SJSA1 (cell line): ENCODE measurements at regions not wholly inside any gene's neighbourhood (a gene's known extent, or its start where the extent isn't known, plus 50 kb on each side); places are given as distances from the start of the nearest gene placed in this dataset.

Experiments used
- DNase-seq, 2 experiments: peaks; one replicate each; pipeline ENCODE4 v3.0.0-alpha.2; 2015 to 2020; ENCODE audit warnings: low spot score in 2 of 2, low read depth in 1 of 2
- H3K27ac ChIP-seq: fragments of 250-450 bp; sonication (Bioruptor Pico); 2 replicates; pipeline ENCODE4 v1.5.1; 2020; ENCODE audit warnings: mild to moderate bottlenecking, moderate library complexity
- H3K27me3 ChIP-seq: fragments of 250-450 bp; sonication (Bioruptor Pico); replicated peaks from 2 replicates; pipeline ENCODE4 v1.5.1; 2020; ENCODE audit warnings: mild to moderate bottlenecking, moderate library complexity
- H3K36me3 ChIP-seq: fragments of 250-450 bp; sonication (Bioruptor Pico); 2 replicates; pipeline ENCODE4 v1.5.1; 2020; ENCODE audit warnings: mild to moderate bottlenecking
- H3K4me1 ChIP-seq: fragments of 250-450 bp; sonication (Bioruptor Pico); replicated peaks from 2 replicates; pipeline ENCODE4 v1.6.1; 2021; ENCODE audit warnings: mild to moderate bottlenecking
- H3K4me3 ChIP-seq: fragments of 250-450 bp; sonication (Bioruptor Pico); 2 replicates; pipeline ENCODE4 v1.5.1; 2020; ENCODE audit warnings: mild to moderate bottlenecking
- H3K9me3 ChIP-seq: fragments of 250-450 bp; sonication (Bioruptor Pico); replicated peaks from 2 replicates; pipeline ENCODE4 v1.5.1; 2020; ENCODE audit warnings: mild to moderate bottlenecking

- no peak overlapping the region for H3K27ac ChIP-seq
- H3K36me3 ChIP-seq, result no peaks in the 10 kb centered on the region
- H3K4me3 ChIP-seq, result no peak overlapping the region
- no peaks in the 10 kb centered on the region for H3K27me3 ChIP-seq
- DNase-seq, result no peak
- peaks cover 9% of the 10 kb centered on the region; the same call in 1 of the 2 replicates for H3K9me3 ChIP-seq
- H3K4me1 ChIP-seq, result no peaks in the 10 kb centered on the region
Measured at GRCh38 chr4:178136736-178137345, 694.6 kb upstream of the AGA start.

- no peak overlapping the region for H3K27ac ChIP-seq
- no peaks in the 10 kb centered on the region for H3K27me3 ChIP-seq
- no peaks in the 10 kb centered on the region for H3K36me3 ChIP-seq
- H3K9me3 ChIP-seq, result peaks cover 9% of the 10 kb centered on the region; the same call in 1 of the 2 replicates
- no peaks in the 10 kb centered on the region for H3K4me1 ChIP-seq
- DNase-seq, result no peak
- no peak overlapping the region for H3K4me3 ChIP-seq
Measured at GRCh38 chr4:178137732-178138471, 695.7 kb upstream of the AGA start.

- no peak for DNase-seq
- no peaks in the 10 kb centered on the region for H3K27me3 ChIP-seq
- no peaks in the 10 kb centered on the region for H3K4me1 ChIP-seq
- peaks cover 9% of the 10 kb centered on the region; the same call in 1 of the 2 replicates for H3K9me3 ChIP-seq
- no peak overlapping the region for H3K4me3 ChIP-seq
- H3K36me3 ChIP-seq, result no peaks in the 10 kb centered on the region
- no peak overlapping the region for H3K27ac ChIP-seq
Measured at GRCh38 chr4:178138491-178138890, 696.3 kb upstream of the AGA start.

- H3K27ac ChIP-seq, result no peak overlapping the region
- H3K36me3 ChIP-seq, result no peaks in the 10 kb centered on the region
- no peaks in the 10 kb centered on the region for H3K27me3 ChIP-seq
- peaks cover 9% of the 10 kb centered on the region; the same call in 1 of the 2 replicates for H3K9me3 ChIP-seq
- H3K4me3 ChIP-seq, result no peak overlapping the region
- no peaks in the 10 kb centered on the region for H3K4me1 ChIP-seq
- no peak for DNase-seq
Measured at GRCh38 chr4:178140326-178140915, 698.2 kb upstream of the AGA start.

GRCh38 chr4:178142724-178143123, 700.5 kb upstream of the AGA start:
- DNase-seq, result no peak
- Histone ChIP-seq H3K27ac (no peak overlapping the region), H3K4me3 (no peak overlapping the region), H3K9me3 (0 out of 2 replicates have a peak, but pooled peaks cover 9% of the 10 kb centered on the region), H3K36me3 (no peaks in the 10 kb centered on the region), H3K4me1 (no peaks in the 10 kb centered on the region), H3K27me3 (no peaks in the 10 kb centered on the region)

- no peaks in the 10 kb centered on the region for H3K4me1 ChIP-seq
- no peaks in the 10 kb centered on the region for H3K36me3 ChIP-seq
- no peak overlapping the region for H3K4me3 ChIP-seq
- no peaks in the 10 kb centered on the region for H3K9me3 ChIP-seq
- DNase-seq, result no peak
- H3K27me3 ChIP-seq, result no peaks in the 10 kb centered on the region
- H3K27ac ChIP-seq, result no peak overlapping the region
Measured at GRCh38 chr4:178148106-178148505, 705.9 kb upstream of the AGA start.

GRCh38 chr4:178165251-178165950, 723.2 kb upstream of the AGA start:
- peaks cover 3% of the 10 kb centered on the region; the same call in 1 of the 2 replicates for H3K9me3 ChIP-seq
- no peaks in the 10 kb centered on the region for H3K4me1 ChIP-seq
- H3K36me3 ChIP-seq, result no peaks in the 10 kb centered on the region
- DNase-seq, result no peak
- H3K27me3 ChIP-seq, result no peaks in the 10 kb centered on the region
- H3K4me3 ChIP-seq, result no peak overlapping the region
- H3K27ac ChIP-seq, result no peak overlapping the region

- Histone ChIP-seq H3K4me1 (no peaks in the 10 kb centered on the region), H3K36me3 (no peaks in the 10 kb centered on the region), H3K9me3 (peaks cover 3% of the 10 kb centered on the region; the same call in 1 of the 2 replicates), H3K27ac (no peak overlapping the region), H3K27me3 (no peaks in the 10 kb centered on the region), H3K4me3 (no peak overlapping the region)
- DNase-seq, result no peak
Measured at GRCh38 chr4:178165951-178166308, 723.7 kb upstream of the AGA start.

DNA sequence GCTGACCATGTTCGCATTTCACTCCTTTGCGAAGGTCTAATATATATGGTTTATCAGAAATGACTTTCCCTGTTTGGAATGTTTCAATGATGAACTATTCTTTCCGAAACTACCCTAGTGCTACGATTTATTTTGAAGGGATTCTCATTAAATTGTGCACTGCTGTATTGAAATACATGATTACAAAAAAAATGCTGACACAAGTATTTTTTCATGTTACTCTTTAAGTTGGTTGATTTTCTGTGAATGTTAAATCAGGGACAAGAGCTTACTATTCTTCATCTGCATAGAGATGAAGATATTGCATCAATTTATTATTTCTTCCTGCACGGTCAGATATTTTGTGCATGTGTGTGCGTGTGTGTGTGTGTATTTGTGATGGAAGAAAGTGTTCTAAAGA, 731.5 kb upstream of the AGA start:
- Histone ChIP-seq H3K27me3 (no peaks in the 10 kb centered on the region), H3K36me3 (no peaks in the 10 kb centered on the region), H3K4me3 (no peak overlapping the region), H3K9me3 (no peaks in the 10 kb centered on the region), H3K4me1 (no peaks in the 10 kb centered on the region), H3K27ac (no peak overlapping the region)
- no peak for DNase-seq

- H3K36me3 ChIP-seq, result no peaks in the 10 kb centered on the region
Measured at GRCh38 chr4:178174756-178175155, 732.5 kb upstream of the AGA start.

GRCh38 chr4:178185517-178185916, 743.3 kb upstream of the AGA start:
- no peaks in the 10 kb centered on the region for H3K27me3 ChIP-seq
- H3K4me1 ChIP-seq, result no peaks in the 10 kb centered on the region
- 0 out of 2 replicates have a peak, but pooled peaks cover 2% of the 10 kb centered on the region for H3K9me3 ChIP-seq
- no peak overlapping the region for H3K4me3 ChIP-seq
- H3K27ac ChIP-seq, result no peak overlapping the region
- DNase-seq, result no peak
- no peaks in the 10 kb centered on the region for H3K36me3 ChIP-seq

More at GRCh38 chr4:178174756-178175155, 732.5 kb upstream of the AGA start:
- Histone ChIP-seq H3K9me3 (no peaks in the 10 kb centered on the region), H3K4me1 (no peaks in the 10 kb centered on the region), H3K4me3 (no peak overlapping the region), H3K27me3 (no peaks in the 10 kb centered on the region), H3K27ac (no peak overlapping the region)
- no peak for DNase-seq

GRCh38 chr4:178192611-178193010, 750.4 kb upstream of the AGA start:
- H3K27me3 ChIP-seq, result no peaks in the 10 kb centered on the region
- H3K36me3 ChIP-seq, result no peaks in the 10 kb centered on the region
- H3K4me3 ChIP-seq, result no peak overlapping the region
- 0 out of 2 replicates have a peak, but pooled peaks cover 2% of the 10 kb centered on the region for H3K9me3 ChIP-seq
- H3K4me1 ChIP-seq, result no peaks in the 10 kb centered on the region
- H3K27ac ChIP-seq, result no peak overlapping the region
- no peak for DNase-seq

DNA sequence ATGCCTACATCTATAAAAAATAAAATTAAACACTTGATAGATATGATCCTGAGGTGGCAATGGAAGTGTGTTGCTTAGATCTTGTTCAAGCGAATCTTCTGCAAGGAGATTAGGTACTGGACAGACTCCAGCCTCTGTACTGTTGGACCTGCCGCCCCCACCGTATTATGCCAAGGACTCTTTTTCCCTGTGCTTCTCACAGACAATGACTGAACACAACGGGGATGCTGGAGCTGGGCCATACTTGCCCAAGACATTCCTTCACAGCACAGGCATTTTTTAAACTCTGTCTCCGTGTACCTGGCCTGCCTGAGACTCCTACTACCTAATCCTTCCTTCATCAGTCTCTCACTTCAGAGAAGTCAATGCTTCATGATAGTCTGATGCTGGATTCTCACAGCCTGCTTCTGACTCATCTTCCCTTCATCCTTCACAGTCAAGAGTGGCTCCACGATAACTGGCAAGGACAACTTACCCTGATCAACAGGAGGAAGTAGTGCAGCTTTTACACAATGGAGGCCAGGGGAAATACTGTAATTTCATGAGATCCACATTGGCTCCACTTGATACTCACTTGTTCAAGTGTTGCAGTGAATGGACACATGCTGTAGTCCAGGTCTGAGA, 754.6 kb upstream of the AGA start:
- H3K9me3 ChIP-seq, result 0 out of 2 replicates have a peak, but pooled peaks cover 9% of the 10 kb centered on the region
- H3K36me3 ChIP-seq, result no peaks in the 10 kb centered on the region
- DNase-seq, result no peak
- H3K27ac ChIP-seq, result no peak overlapping the region
- H3K4me3 ChIP-seq, result no peak overlapping the region
- H3K27me3 ChIP-seq, result no peaks in the 10 kb centered on the region
- no peaks in the 10 kb centered on the region for H3K4me1 ChIP-seq
